HG02588 (cell line): ENCODE measurements at regions not wholly inside any gene's neighbourhood (a gene's known extent, or its start where the extent isn't known, plus 50 kb on each side); places are given as distances from the start of the nearest gene placed in this dataset.

Source experiments
- ATAC-seq: cut with Tn5 transposase; IDR thresholded peaks from one replicate; pipeline ENCODE4 v1.9.1; 2021; ENCODE audit warnings: mild to moderate bottlenecking, moderate library complexity; ENCODE audit not compliant: unreplicated experiment

DNA sequence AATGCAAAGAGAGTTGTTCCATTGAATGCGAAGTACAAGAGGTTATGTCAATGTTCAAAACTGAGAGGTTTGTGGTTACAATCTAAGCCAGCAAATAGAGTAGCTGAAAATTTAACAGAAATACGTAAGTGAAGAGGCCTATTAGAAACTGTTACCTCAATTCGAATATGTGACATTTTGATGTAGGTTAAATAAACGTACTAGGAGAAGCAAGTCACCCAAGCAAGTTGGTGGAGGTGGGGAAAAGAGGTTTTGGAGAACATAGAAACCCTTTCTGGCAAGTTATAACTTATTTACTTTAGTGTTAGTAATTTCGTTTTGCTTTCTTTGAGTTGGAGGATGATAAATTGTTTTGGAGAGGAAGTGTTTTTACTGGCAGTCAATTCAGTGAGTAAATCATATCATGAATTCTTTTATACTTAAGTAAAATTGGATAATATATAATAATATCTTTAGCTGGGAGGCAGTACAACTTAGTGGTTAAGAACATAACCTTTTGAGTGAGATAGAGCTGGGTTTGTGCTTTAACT, 91.2 kb upstream of the NAALADL2 start:
- ATAC-seq: no peak

GRCh38 chr3:174769171-174769570, 90.0 kb upstream of the NAALADL2 start:
- ATAC-seq: no peak

- ATAC-seq: no peak
Measured at GRCh38 chr3:174775603-174776002, 83.5 kb upstream of the NAALADL2 start.

- no peak for ATAC-seq
Measured at GRCh38 chr3:174776123-174776522, 83.0 kb upstream of the NAALADL2 start.

DNA sequence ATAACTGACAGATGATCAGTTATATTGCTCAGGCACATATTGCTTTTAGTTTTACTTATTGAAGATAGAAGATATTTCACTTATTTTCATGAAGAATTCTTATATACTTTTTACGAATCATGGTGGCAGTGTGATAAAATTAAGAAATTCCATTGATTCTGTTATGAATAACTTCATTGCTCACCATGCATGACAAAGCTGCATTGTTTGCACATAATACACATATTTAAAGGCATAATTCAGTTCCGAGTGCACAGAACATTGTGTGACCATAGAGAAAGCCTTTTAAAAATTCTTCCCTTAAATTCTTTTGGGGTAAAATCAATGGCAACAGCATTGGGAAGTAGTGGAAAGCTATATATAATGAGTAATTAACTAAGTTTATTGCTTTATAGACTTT, 82.5 kb upstream of the NAALADL2 start:
- ATAC-seq: no peak

GRCh38 chr3:174777813-174778212, 81.3 kb upstream of the NAALADL2 start:
- ATAC-seq: no peak

DNA sequence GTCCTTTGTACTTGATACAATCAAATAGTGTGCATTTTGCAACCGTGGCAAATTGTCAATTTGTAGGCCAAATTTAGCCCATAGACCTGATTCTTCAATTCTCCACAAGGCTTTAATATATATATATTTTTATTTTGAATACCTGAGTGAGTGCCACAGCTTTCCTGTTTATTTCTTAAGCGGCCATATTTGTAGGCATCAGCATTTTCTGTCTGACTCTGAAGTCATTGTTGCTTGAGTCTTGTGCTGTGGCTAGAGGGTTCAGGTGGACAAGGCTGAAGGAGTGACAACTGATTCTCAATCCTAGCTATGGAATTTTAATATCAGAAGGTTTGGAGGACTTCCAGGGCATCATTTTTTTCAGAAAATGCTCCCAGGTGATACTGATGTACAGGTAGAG, 75.6 kb upstream of the NAALADL2 start:
- ATAC-seq: no peak

GRCh38 chr3:174784206-174784934, 74.8 kb upstream of the NAALADL2 start:
- ATAC-seq: no peak

DNA sequence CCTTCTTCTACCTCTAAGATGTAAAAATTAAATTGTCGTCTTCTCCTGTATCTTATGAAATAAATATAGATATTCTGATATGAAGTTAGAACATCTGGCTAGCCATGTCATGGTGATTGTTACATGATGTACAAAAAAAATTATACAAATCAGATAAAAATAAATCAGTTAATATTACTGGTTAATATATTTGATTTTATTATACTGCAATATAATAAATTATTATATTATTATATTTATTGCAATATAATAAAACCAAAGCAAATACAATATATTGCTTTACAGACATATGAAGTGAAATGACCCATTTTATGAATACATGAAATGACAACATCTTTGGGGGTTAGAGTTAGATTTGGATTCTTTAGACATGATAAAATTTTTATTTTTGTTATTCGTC, 72.3 kb upstream of the NAALADL2 start:
- no peak for ATAC-seq

DNA sequence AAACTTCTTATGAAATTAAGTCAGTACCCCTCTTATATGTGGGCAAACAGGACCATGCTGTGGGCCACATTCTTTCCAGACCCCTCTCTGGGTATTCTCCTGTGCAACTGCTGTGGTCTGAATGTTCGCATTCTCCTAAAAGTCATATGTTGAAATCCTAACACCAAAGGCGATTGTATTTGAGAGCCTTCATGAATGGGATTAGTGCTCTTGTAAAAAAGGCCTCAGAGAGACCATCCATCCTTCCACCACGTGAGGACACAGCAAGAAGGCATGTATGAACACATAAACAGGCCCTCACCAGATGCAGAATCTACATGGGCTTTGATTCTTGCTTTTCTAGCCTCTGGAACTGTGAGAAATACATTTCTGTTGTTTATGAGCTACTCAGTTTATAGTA, 68.0 kb upstream of the NAALADL2 start:
- ATAC-seq: no peak

GRCh38 chr3:174792864-174793263, 66.3 kb upstream of the NAALADL2 start:
- ATAC-seq: no peak
